GM23248 (cell line): ENCODE measurements at regions not wholly inside any gene's neighbourhood (a gene's known extent, or its start where the extent isn't known, plus 50 kb on each side); places are given as distances from the start of the nearest gene placed in this dataset.

Experiments
- EZH2 ChIP-seq: fragments of 200-600 bp; sonication (generic); IDR thresholded peaks from 2 replicates; pipeline ENCODE4 v1.6.1; 2018; ENCODE audit warnings: antibody characterized with exemption, mild to moderate bottlenecking; ENCODE audit not compliant: insufficient read depth, poor library complexity, severe bottlenecking
- EZH2phosphoT487 ChIP-seq: fragments of 200-600 bp; sonication (generic); IDR thresholded peaks from 2 replicates; pipeline ENCODE4 v1.6.1; 2018; ENCODE audit warnings: antibody characterized with exemption, moderate library complexity, mild to moderate bottlenecking, low read depth; ENCODE audit not compliant: insufficient read depth

- TF ChIP-seq EZH2, result no peak
- no peak for TF ChIP-seq EZH2phosphoT487
Measured at GRCh38 chr12:91857813-91858542, 287.7 kb downstream of the BTG1 start.
